ENCODE measurements at regions not wholly inside any gene's neighbourhood (a gene's known extent, or its start where the extent isn't known, plus 50 kb on each side); places are given as distances from the start of the nearest gene placed in this dataset.

DNA sequence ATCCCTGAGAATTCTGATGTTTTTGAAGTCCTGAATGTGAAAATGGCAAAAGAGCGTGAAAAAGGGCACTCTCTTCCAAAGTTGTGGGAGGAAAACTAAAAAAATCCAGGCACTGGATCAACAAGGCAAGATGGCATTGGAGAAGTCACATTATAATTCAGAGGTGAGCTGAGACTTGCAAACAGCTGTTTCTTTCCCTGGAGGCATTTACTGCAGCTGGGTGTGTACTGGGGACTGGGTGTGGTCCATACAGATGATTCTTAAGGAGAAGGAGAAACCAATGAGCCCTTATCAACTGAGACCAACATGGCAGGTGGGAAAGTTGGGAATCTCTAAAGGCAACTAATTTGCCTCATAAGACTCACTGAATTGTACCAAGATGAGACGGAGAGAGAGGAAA lies 313.9 kb downstream of the TRIB2 start:
- Histone ChIP-seq H3K9me3 (ENCODE audit: control insufficient read depth, insufficient read depth, low read depth, low read length) (no peaks in the 10 kb centered on the region), H3K36me3 (ENCODE audit: control insufficient read depth in 2 of 2, insufficient read depth in 1 of 2, low read length in 2 of 2) (no peaks in the 10 kb centered on the region), H3K4me3 (ENCODE audit: low read depth, low read length) (no peak overlapping the region), H3K4me1 (ENCODE audit: control insufficient read depth, insufficient read depth, low read length) (no peaks in the 10 kb centered on the region), H3K27ac (ENCODE audit: extremely low read depth, low read depth, low read length) (no peak overlapping the region)
- ChIA-PET CTCF (no interaction called here), POLR2A (no interaction called here)
- no peak for TF ChIP-seq KLF10 (tag by site-specific recombination; IDR thresholded peaks at IDR 0.05)

- Histone ChIP-seq H3K9me3 (ENCODE audit: control insufficient read depth, insufficient read depth, low read depth, low read length) (no peaks in the 10 kb centered on the region), H3K4me3 (ENCODE audit: low read depth, low read length) (no peak overlapping the region), H3K27ac (ENCODE audit: extremely low read depth, low read depth, low read length) (no peak overlapping the region), H3K36me3 (ENCODE audit: control insufficient read depth in 2 of 2, insufficient read depth in 1 of 2, low read length in 2 of 2) (no peaks in the 10 kb centered on the region), H3K4me1 (ENCODE audit: control insufficient read depth, insufficient read depth, low read length) (no peaks in the 10 kb centered on the region)
- TF ChIP-seq HOXC10 (CRISPR knock-in tag; IDR thresholded peaks at IDR 0.05) = no peak
- no peak for TF ChIP-seq BCL11B (tag by site-specific recombination; IDR thresholded peaks at IDR 0.05; ENCODE audit: low read depth)
- TF ChIP-seq ZNF138 (tag by site-specific recombination; IDR thresholded peaks at IDR 0.05; ENCODE audit: borderline replicate concordance) = no peak
- no peak for TF ChIP-seq ZNF335 (tag by site-specific recombination; conservative IDR thresholded peaks at IDR 0.05)
- no peak for TF ChIP-seq ZNF37A (tag by site-specific recombination; IDR thresholded peaks at IDR 0.05)
- no peak for TF ChIP-seq KLF16 (tag by site-specific recombination; IDR thresholded peaks at IDR 0.05)
- no peak for TF ChIP-seq ZNF169 (tag by site-specific recombination; IDR thresholded peaks at IDR 0.05)
- TF ChIP-seq, protein P1, sequence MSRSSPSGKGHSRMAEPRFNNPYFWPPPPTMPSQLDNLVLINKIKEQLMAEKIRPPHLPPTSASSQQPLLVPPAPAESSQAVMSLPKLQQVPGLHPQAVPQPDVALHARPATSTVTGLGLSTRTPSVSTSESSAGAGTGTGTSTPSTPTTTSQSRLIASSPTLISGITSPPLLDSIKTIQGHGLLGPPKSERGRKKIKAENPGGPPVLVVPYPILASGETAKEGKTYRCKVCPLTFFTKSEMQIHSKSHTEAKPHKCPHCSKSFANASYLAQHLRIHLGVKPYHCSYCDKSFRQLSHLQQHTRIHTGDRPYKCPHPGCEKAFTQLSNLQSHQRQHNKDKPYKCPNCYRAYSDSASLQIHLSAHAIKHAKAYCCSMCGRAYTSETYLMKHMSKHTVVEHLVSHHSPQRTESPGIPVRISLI (tag by site-specific recombination; IDR thresholded peaks at IDR 0.05) = no peak
- TF ChIP-seq ZNF426 (tag by site-specific recombination; IDR thresholded peaks at IDR 0.05) = no peak
- TF ChIP-seq ZNF184 (tag by site-specific recombination; IDR thresholded peaks at IDR 0.05) = no peak
- TF ChIP-seq ZSCAN16 (tag by site-specific recombination; IDR thresholded peaks at IDR 0.05) = no peak
- TF ChIP-seq ZNF610 (tag by site-specific recombination; IDR thresholded peaks at IDR 0.05; ENCODE audit: borderline replicate concordance) = no peak
- no peak for TF ChIP-seq SP7 (tag by site-specific recombination; IDR thresholded peaks at IDR 0.05)
- TF ChIP-seq ZBTB20 (tag by site-specific recombination; IDR thresholded peaks at IDR 0.05) = no peak
- no peak for TF ChIP-seq ZNF121 (tag by site-specific recombination; IDR thresholded peaks at IDR 0.05)
- no peak for TF ChIP-seq SETDB1 (IDR thresholded peaks at IDR 0.05; ENCODE audit: insufficient read length, low read length)
- TF ChIP-seq ZNF629 (tag by site-specific recombination; IDR thresholded peaks at IDR 0.05) = no peak
- TF ChIP-seq SCRT1 (tag by site-specific recombination; IDR thresholded peaks at IDR 0.05; ENCODE audit: borderline replicate concordance) = no peak
- TF ChIP-seq ZBTB10 (tag by site-specific recombination; IDR thresholded peaks at IDR 0.05) = no peak
- TF ChIP-seq ZNF10 (tag by site-specific recombination; IDR thresholded peaks at IDR 0.05) = no peak
- POLR2A ChIA-PET = no interaction called here
- CTCF ChIA-PET = no interaction called here
These were observed 318.1 kb downstream of the TRIB2 start for GRCh38 chr2:13034861-13035260.

GRCh38 chr2:13035866-13036265 lies 319.1 kb downstream of the TRIB2 start:
- no peak overlapping the region for H3K27ac ChIP-seq (ENCODE audit: extremely low read depth, low read depth, low read length)
- no peak for TF ChIP-seq ZNF221 (tag by site-specific recombination; IDR thresholded peaks at IDR 0.05; ENCODE audit: borderline replicate concordance)
- no peak for TF ChIP-seq ZNF660 (tag by site-specific recombination; IDR thresholded peaks at IDR 0.05)
- H3K36me3 ChIP-seq (ENCODE audit: control insufficient read depth in 2 of 2, insufficient read depth in 1 of 2, low read length in 2 of 2) = no peaks in the 10 kb centered on the region
- CTCF ChIA-PET = interaction anchor here (0.6 to 0.9 kb wide), 3 partner anchors 13 to 29 kb away, joined by 3 to 5 read pairs (median 4); no protein-coding TSS in a partner anchor
- POLR2A ChIA-PET = no interaction called here
- no peaks in the 10 kb centered on the region for H3K9me3 ChIP-seq (ENCODE audit: control insufficient read depth, insufficient read depth, low read depth, low read length)
- no peaks in the 10 kb centered on the region for H3K4me1 ChIP-seq (ENCODE audit: control insufficient read depth, insufficient read depth, low read length)
- no peak overlapping the region for H3K4me3 ChIP-seq (ENCODE audit: low read depth, low read length)
